Stimulated activated CD4-positive, alpha-beta T cell treated with anti-CD3 and anti-CD28 coated beads, Interleukin-15, amount 100 ng/mL, for 48 hours (primary cell): ENCODE measurements at regions not wholly inside any gene's neighbourhood (a gene's known extent, or its start where the extent isn't known, plus 50 kb on each side); places are given as distances from the start of the nearest gene placed in this dataset.
"Not testable (repeated sequence)": the region's sequence is repeated elsewhere in the genome, so short reads cannot be mapped to it uniquely, and the experiment has no call there.

Source experiments
- DNase-seq, 2 donors: peaks; one replicate each; pipeline ENCODE4 v3.0.0-alpha.2; 2020; ENCODE audit warnings: low read depth in 2 of 2

- DNase-seq, result no peak
Observed at GRCh38 chr3:132084982-132085381, 50.2 kb upstream of the CPNE4 start.

GRCh38 chr3:132087356-132087755 is 52.5 kb upstream of the CPNE4 start:
- no peak for DNase-seq

- DNase-seq, result no peak
Observed at GRCh38 chr3:132088291-132088690, 53.5 kb upstream of the CPNE4 start.

GRCh38 chr3:132090921-132091320 is 56.1 kb upstream of the CPNE4 start:
- no peak for DNase-seq

GRCh38 chr3:132116601-132117000 is 81.8 kb upstream of the CPNE4 start:
- DNase-seq, result no peak

GRCh38 chr3:132117642-132118041 is 82.8 kb upstream of the CPNE4 start:
- no peak for DNase-seq

GRCh38 chr3:132119531-132119930 is 84.7 kb upstream of the CPNE4 start:
- DNase-seq, result no peak

- DNase-seq, result no peak
Observed at GRCh38 chr3:132124096-132124495, 89.3 kb upstream of the CPNE4 start.

GRCh38 chr3:132124651-132125284 is 90.0 kb upstream of the CPNE4 start:
- DNase-seq, result no peak

GRCh38 chr3:132134611-132135010 is 99.8 kb upstream of the CPNE4 start:
- DNase-seq, result no peak

GRCh38 chr3:132135628-132136333 is 101.0 kb upstream of the CPNE4 start:
- DNase-seq, result no peak

GRCh38 chr3:132136334-132136716 is 101.5 kb upstream of the CPNE4 start:
- no peak for DNase-seq

GRCh38 chr3:132136902-132137301 is 102.1 kb upstream of the CPNE4 start:
- not testable (repeated sequence) for DNase-seq

GRCh38 chr3:132145833-132146232 is 111.0 kb upstream of the CPNE4 start:
- DNase-seq, result no peak

GRCh38 chr3:132154619-132155018 is 119.8 kb upstream of the CPNE4 start:
- no peak for DNase-seq

GRCh38 chr3:132159145-132159544 is 124.3 kb upstream of the CPNE4 start:
- no peak for DNase-seq

- DNase-seq, result no peak
Observed at GRCh38 chr3:132160198-132160597, 125.4 kb upstream of the CPNE4 start.

- DNase-seq, result no peak
Observed at GRCh38 chr3:132161608-132162007, 126.8 kb upstream of the CPNE4 start.

- DNase-seq, result no peak
Observed at GRCh38 chr3:132164469-132165092, 129.8 kb upstream of the CPNE4 start.

- DNase-seq, result no peak
Observed at GRCh38 chr3:132167870-132168269, 133.1 kb upstream of the CPNE4 start.

- DNase-seq, result no peak
Observed at GRCh38 chr3:132174500-132174899, 139.7 kb upstream of the CPNE4 start.

- no peak for DNase-seq
Observed at GRCh38 chr3:132180337-132180791, 136.8 kb upstream of the ACP3 start.

- DNase-seq, result no peak
Observed at GRCh38 chr3:132183811-132184210, 133.4 kb upstream of the ACP3 start.
